GM12875 (cell line): ENCODE measurements at regions not wholly inside any gene's neighbourhood (a gene's known extent, or its start where the extent isn't known, plus 50 kb on each side); places are given as distances from the start of the nearest gene placed in this dataset.

ENCODE experiments used
- H3K4me3 ChIP-seq: one replicate; pipeline ENCODE4 v1.5.1; 2011; ENCODE audit warnings: low read depth, low read length, control low read depth
- CTCF ChIP-seq: IDR thresholded peaks from 2 replicates; pipeline ENCODE4 v1.5.1; 2011; ENCODE audit warnings: low read depth, mild to moderate bottlenecking, control low read depth, inconsistent platforms, low read length, moderate library complexity, borderline replicate concordance; ENCODE audit not compliant: insufficient read depth

- H3K4me3 ChIP-seq = no peak overlapping the region
Observed at GRCh38 chr7:112866424-112866823, 76.2 kb upstream of the TMEM168 start.

GRCh38 chr7:112864380-112864779 is 74.2 kb upstream of the TMEM168 start:
- H3K4me3 ChIP-seq = no peak overlapping the region
- TF ChIP-seq CTCF = no peak

More at GRCh38 chr7:112866424-112866823, 76.2 kb upstream of the TMEM168 start:
- TF ChIP-seq CTCF = no peak

GRCh38 chr7:112858838-112859237 is 68.6 kb upstream of the TMEM168 start:
- H3K4me3 ChIP-seq = no peak overlapping the region
- no peak for TF ChIP-seq CTCF

- TF ChIP-seq CTCF = no peak
- H3K4me3 ChIP-seq = no peak overlapping the region
Observed at GRCh38 chr7:112855227-112855626, 65.0 kb upstream of the TMEM168 start.

GRCh38 chr7:112854169-112854568 is 64.0 kb upstream of the TMEM168 start:
- no peak overlapping the region for H3K4me3 ChIP-seq
- TF ChIP-seq CTCF = no peak

- H3K4me3 ChIP-seq = no peak overlapping the region
- TF ChIP-seq CTCF = no peak
Observed at GRCh38 chr7:112853422-112853821, 63.2 kb upstream of the TMEM168 start.

- H3K4me3 ChIP-seq = no peak overlapping the region
- no peak for TF ChIP-seq CTCF
Observed at GRCh38 chr7:112843151-112843550, 53.0 kb upstream of the TMEM168 start.
